AG04450 (cell line): ENCODE measurements at regions not wholly inside any gene's neighbourhood (a gene's known extent, or its start where the extent isn't known, plus 50 kb on each side); places are given as distances from the start of the nearest gene placed in this dataset.
A peak's percentile ranks its signal among the peaks of the same experiment; 100 is the strongest.

Experiments
- CTCF ChIA-PET: fragments of 300-600, 350-600 bp; formaldehyde crosslinking; extraction: SDS; loops from one replicate; lab custom pipeline; 2022; ENCODE audit warnings: antibody characterized with exemption, inconsistent platforms; lab: Charles Lee
- POLR2A ChIA-PET: fragments of 350-600 bp; formaldehyde crosslinking; extraction: SDS; loops from one replicate; lab custom pipeline; 2021; ENCODE audit warnings: antibody characterized with exemption, inconsistent platforms; lab: Yijun Ruan, JAX
- DNase-seq: peaks from one replicate; pipeline ENCODE4 v3.0.0-alpha.2; 2011; ENCODE audit warnings: low read depth, low spot score
- H3K27ac ChIP-seq: one replicate; pipeline ENCODE4 v1.5.1; 2012; ENCODE audit warnings: low read depth, low read length, control low read depth
- H3K27me3 ChIP-seq: one replicate; pipeline ENCODE4 v1.6.0; 2012; ENCODE audit warnings: low read length; ENCODE audit not compliant: control insufficient read depth, insufficient read depth
- H3K4me3 ChIP-seq: 2 replicates; pipeline ENCODE4 v1.5.1; 2011; ENCODE audit warnings: mild to moderate bottlenecking, low read depth, low read length, control low read depth
- H3K9me3 ChIP-seq: 2 replicates; pipeline ENCODE4 v1.5.1; 2012; ENCODE audit warnings: low read length; ENCODE audit not compliant: control insufficient read depth, insufficient read depth
- CTCF ChIP-seq: IDR thresholded peaks from 2 replicates; pipeline ENCODE4 v1.5.1; 2011; ENCODE audit warnings: low read depth, low read length, control low read depth, inconsistent platforms

GRCh38 chr5:148730270-148730669 lies 75.9 kb upstream of the HTR4 start:
- peaks cover 3% of the 10 kb centered on the region for H3K27me3 ChIP-seq
- DNase-seq = no peak
- no peak for TF ChIP-seq CTCF
- CTCF ChIA-PET = interaction anchor here (0.6 to 17.5 kb wide), 130 partner anchors 7 to 886 kb away, joined by 3 to 1022 read pairs (median 7); partner anchors contain the start of genes FBXO38 and SH3TC2
- POLR2A ChIA-PET = interaction anchor here (0.6 to 1.2 kb wide), 2 partner anchors 379 to 385 kb away, joined by 3 read pairs; no protein-coding TSS in a partner anchor
- no peaks in the 10 kb centered on the region for H3K9me3 ChIP-seq
- H3K4me3 ChIP-seq = no peak overlapping the region
- no peak overlapping the region for H3K27ac ChIP-seq

- peak; percentile 72 for DNase-seq
- Histone ChIP-seq H3K9me3 (no peaks in the 10 kb centered on the region), H3K4me3 (no peak overlapping the region; the same call in 1 of the 2 replicates), H3K27me3 (peaks cover 3% of the 10 kb centered on the region), H3K27ac (no peak overlapping the region)
- POLR2A ChIA-PET = interaction anchor here (0.6 to 1.2 kb wide), 2 partner anchors 378 to 384 kb away, joined by 3 read pairs; no protein-coding TSS in a partner anchor
- CTCF ChIA-PET = interaction anchor here (0.5 to 17.5 kb wide), 188 partner anchors 8 to 1103 kb away, joined by 3 to 1022 read pairs (median 5); partner anchors contain the start of genes FBXO38 and SH3TC2
- TF ChIP-seq CTCF = peak; percentile 84
Observed at GRCh38 chr5:148730942-148731898, 76.9 kb upstream of the HTR4 start.

- CTCF ChIA-PET = interaction anchor here (0.6 to 17.5 kb wide), 57 partner anchors 8 to 875 kb away, joined by 3 to 1022 read pairs (median 4); partner anchors contain the start of gene AFAP1L1
- POLR2A ChIA-PET = no interaction called here
- Histone ChIP-seq H3K27ac (no peak overlapping the region), H3K27me3 (peaks cover 3% of the 10 kb centered on the region), H3K9me3 (no peaks in the 10 kb centered on the region), H3K4me3 (no peak overlapping the region)
- TF ChIP-seq CTCF = no peak
- no peak for DNase-seq
Observed at GRCh38 chr5:148732692-148733091, 78.4 kb upstream of the HTR4 start.

- peak; percentile 61 for DNase-seq
- ChIA-PET CTCF (interaction anchor here (0.5 to 17.5 kb wide), 74 partner anchors 8 to 876 kb away, joined by 3 to 1022 read pairs (median 4); partner anchors contain the start of gene AFAP1L1), POLR2A (no interaction called here)
- Histone ChIP-seq H3K27ac (no peak overlapping the region), H3K9me3 (no peaks in the 10 kb centered on the region), H3K4me3 (no peak overlapping the region), H3K27me3 (peaks cover 3% of the 10 kb centered on the region)
- TF ChIP-seq CTCF = peak; percentile 73
Observed at GRCh38 chr5:148733601-148734438, 79.5 kb upstream of the HTR4 start.
